Cardiac muscle cell (in vitro differentiated cells and primary cell): ENCODE measurements at regions not wholly inside any gene's neighbourhood (a gene's known extent, or its start where the extent isn't known, plus 50 kb on each side); places are given as distances from the start of the nearest gene placed in this dataset.
"Not testable (repeated sequence)": the region's sequence is repeated elsewhere in the genome, so short reads cannot be mapped to it uniquely, and the experiment has no call there.

Experiments used
- DNase-seq, 2 donors: peaks; one replicate each; pipeline versions ENCODE4 v3.0.0 to v3.0.0-alpha.2; 2010 to 2017; ENCODE audit warnings: low read depth in 1 of 2, low spot score in 1 of 2
- H3K27ac ChIP-seq: fragments of 200-600 bp; sonication (generic); 2 replicates; pipeline ENCODE4 v1.5.1; 2016
- H3K27me3 ChIP-seq: fragments of 200-600 bp; sonication (generic); 2 replicates; pipeline ENCODE4 v1.6.0; 2016; ENCODE audit warnings: control low read depth
- H3K36me3 ChIP-seq: fragments of 200-600 bp; sonication (generic); 2 replicates; pipeline ENCODE4 v1.5.1; 2016; ENCODE audit warnings: control low read depth
- H3K4me1 ChIP-seq: fragments of 200-600 bp; sonication (generic); 2 replicates; pipeline ENCODE4 v1.8.1; 2017; ENCODE audit warnings: low read depth, mild to moderate bottlenecking, mixed run types
- H3K4me3 ChIP-seq: fragments of 200-600 bp; sonication (generic); 2 replicates; pipeline ENCODE4 v1.5.1; 2016; ENCODE audit warnings: mild to moderate bottlenecking
- H3K9me3 ChIP-seq: fragments of 200-600 bp; sonication (generic); 2 replicates; pipeline ENCODE4 v1.5.1; 2017; ENCODE audit warnings: low read depth, mild to moderate bottlenecking, control low read depth
- TF ChIP-seq, protein P1 (sequence below): IDR thresholded peaks from 2 replicates; pipeline ENCODE4 v1.5.1; 2012; ENCODE audit warnings: low read depth, mild to moderate bottlenecking, low read length

DNA sequence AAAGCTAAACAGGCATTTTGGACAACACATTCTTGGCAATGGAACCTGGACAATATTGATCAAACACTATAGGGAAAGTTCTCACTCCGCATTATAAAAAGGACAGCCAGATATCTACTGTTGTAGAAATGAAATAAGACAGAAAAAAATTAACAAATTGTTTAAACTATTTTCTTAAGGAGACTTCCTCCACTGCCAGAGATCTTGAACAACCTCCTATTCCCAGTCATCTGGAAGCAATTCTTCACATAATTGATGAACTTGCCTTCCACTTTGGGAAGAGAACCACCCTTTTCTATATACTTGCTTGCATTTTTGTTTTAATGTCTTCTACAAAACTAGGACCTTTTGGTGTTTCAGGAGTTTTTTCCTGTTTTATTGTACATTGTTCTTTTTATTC is 216.1 kb downstream of the CASP12 start:
- TF ChIP-seq, protein P1, sequence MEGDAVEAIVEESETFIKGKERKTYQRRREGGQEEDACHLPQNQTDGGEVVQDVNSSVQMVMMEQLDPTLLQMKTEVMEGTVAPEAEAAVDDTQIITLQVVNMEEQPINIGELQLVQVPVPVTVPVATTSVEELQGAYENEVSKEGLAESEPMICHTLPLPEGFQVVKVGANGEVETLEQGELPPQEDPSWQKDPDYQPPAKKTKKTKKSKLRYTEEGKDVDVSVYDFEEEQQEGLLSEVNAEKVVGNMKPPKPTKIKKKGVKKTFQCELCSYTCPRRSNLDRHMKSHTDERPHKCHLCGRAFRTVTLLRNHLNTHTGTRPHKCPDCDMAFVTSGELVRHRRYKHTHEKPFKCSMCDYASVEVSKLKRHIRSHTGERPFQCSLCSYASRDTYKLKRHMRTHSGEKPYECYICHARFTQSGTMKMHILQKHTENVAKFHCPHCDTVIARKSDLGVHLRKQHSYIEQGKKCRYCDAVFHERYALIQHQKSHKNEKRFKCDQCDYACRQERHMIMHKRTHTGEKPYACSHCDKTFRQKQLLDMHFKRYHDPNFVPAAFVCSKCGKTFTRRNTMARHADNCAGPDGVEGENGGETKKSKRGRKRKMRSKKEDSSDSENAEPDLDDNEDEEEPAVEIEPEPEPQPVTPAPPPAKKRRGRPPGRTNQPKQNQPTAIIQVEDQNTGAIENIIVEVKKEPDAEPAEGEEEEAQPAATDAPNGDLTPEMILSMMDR, result no peak
- Histone ChIP-seq H3K9me3 (no peaks in the 10 kb centered on the region), H3K27ac (no peak overlapping the region), H3K27me3 (no peaks in the 10 kb centered on the region), H3K4me3 (no peak overlapping the region), H3K36me3 (no peaks in the 10 kb centered on the region), H3K4me1 (peaks cover 5% of the 10 kb centered on the region)
- no peak for DNase-seq

DNA sequence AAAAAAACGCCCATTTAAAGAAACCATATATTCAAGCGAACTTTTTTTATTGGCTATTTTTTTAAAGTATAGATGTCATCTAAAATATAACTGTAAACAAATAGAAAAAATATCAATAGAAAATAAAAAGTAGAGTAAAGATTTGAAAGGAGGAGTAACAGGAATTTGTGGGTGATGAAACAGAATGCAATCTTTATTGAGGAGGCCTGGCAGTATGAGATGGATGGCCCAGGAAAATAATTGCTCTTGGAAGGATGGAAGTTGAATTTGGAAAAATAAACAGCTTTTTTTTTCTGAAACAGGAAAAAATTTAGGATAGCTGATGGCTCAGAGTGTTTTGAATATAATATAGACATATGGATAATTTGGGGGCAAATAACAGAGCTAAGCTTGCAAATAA is 219.0 kb downstream of the CASP12 start:
- no peaks in the 10 kb centered on the region for H3K4me1 ChIP-seq
- DNase-seq, result no peak
- TF ChIP-seq, protein P1, result no peak

DNA sequence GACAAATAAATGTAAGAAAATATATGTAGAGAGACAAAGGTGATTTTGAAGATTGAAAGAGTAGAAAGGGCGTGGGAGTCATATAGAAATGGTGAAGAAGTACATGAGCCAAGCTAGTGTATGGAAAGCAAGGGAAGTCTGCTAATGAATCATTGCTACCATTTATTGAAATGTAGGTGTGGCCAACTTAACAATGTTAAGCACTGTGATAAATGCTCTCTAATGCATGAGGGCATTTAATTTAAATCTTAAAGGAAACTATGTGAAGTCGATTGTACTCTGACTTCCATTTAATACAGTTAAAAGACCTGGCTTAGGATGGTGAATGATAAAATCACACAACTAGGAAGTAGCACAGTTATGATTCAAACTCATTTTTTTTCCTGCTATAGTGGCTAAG is 219.9 kb downstream of the CASP12 start:
- Histone ChIP-seq H3K27me3 (no peaks in the 10 kb centered on the region), H3K9me3 (no peaks in the 10 kb centered on the region), H3K36me3 (no peaks in the 10 kb centered on the region), H3K4me3 (no peak overlapping the region), H3K27ac (no peak overlapping the region), H3K4me1 (no peaks in the 10 kb centered on the region)
- no peak for DNase-seq
- TF ChIP-seq, protein P1, result no peak

More for the DNA sequence above, 219.0 kb downstream of the CASP12 start:
- Histone ChIP-seq H3K27ac (no peak overlapping the region), H3K4me3 (no peak overlapping the region), H3K9me3 (no peaks in the 10 kb centered on the region), H3K36me3 (no peaks in the 10 kb centered on the region), H3K27me3 (no peaks in the 10 kb centered on the region)

DNA sequence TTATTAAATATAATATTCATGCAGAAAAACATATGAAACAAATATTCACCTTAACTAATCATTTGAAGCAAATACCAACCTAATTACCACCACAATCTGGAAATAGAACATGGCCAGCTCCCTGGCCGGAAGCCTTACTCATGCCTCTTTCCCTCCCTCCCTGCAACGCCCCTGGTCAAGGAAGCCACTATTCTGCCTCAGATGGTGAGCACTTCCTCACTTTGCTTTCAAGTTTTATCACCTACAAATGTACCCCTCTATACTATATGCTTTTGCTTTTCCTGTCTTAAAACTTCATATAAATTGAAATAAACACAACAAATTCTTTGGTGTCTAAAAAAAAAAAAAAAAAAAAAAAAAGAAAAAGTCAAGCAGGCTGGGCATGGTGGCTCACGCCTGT is 221.2 kb downstream of the CASP12 start:
- DNase-seq, H3K27ac ChIP-seq, H3K36me3 ChIP-seq, H3K4me1 ChIP-seq, H3K9me3 ChIP-seq, H3K27me3 ChIP-seq, H3K4me3 ChIP-seq: not testable (repeated sequence)

DNA sequence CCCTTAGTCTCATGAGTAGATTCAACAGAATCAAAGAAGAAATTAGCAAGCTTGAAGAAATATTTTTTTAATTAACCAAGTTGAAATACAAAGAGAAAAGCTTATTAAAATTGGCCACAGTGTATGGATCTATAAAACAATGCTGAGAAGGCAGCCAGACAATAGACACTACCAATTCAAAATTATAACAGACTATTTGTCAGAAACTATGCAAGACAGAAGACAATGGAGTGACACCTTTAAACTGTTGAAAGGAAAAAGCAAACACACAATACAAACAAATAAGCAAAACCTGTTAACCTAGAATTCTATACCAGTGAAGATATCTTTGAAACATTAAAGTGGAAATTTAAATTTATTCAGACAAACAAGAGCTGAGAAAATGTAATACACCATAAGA is 225.4 kb downstream of the CASP12 start:
- Histone ChIP-seq H3K36me3 (no peaks in the 10 kb centered on the region), H3K4me1 (no peaks in the 10 kb centered on the region), H3K9me3 (no peaks in the 10 kb centered on the region), H3K27me3 (no peaks in the 10 kb centered on the region), H3K27ac (no peak overlapping the region), H3K4me3 (no peak overlapping the region)
- no peak for DNase-seq
- TF ChIP-seq, protein P1, result no peak

DNA sequence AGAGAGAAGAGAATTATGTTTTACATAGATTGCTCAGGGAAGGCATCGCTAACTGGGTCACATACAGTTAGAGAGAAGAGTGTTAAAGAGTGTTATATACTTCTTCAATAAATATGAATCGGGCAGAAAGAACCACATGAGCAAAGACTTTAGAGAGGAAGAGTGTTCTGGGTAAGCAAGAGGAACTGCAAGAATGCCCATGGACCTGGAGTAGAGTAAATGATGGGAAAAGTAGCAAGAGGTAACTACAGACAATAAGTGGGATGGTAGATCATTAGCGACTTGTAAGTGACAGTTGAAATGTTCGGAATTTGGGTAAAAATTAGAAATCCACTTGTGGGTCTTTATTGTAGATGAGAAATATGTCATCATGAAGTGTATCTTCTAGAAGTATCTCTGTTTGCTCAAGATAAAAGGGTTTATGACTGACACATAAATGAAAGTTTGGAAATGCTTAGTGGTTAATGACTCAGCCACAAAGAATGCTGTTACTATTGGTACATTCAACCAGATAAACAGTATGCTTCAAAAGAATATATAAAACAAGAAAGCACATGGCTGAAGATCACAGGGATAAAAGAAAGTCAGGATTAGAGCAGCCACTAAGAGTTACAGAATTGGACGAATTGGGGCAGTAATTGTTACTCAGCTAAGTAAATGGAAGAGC is 229.3 kb downstream of the CASP12 start:
- H3K4me3 ChIP-seq, result no peak overlapping the region
- DNase-seq, result peak in 1 of 2 donors; percentile 88
- no peaks in the 10 kb centered on the region for H3K4me1 ChIP-seq
- TF ChIP-seq, protein P1, result no peak
- H3K9me3 ChIP-seq, result no peaks in the 10 kb centered on the region
- H3K27me3 ChIP-seq, result no peaks in the 10 kb centered on the region
- H3K36me3 ChIP-seq, result no peaks in the 10 kb centered on the region
- no peak overlapping the region for H3K27ac ChIP-seq
